SHP77 (cell line): ENCODE measurements at regions not wholly inside any gene's neighbourhood (a gene's known extent, or its start where the extent isn't known, plus 50 kb on each side); places are given as distances from the start of the nearest gene placed in this dataset.
"Not testable (repeated sequence)": the region's sequence is repeated elsewhere in the genome, so short reads cannot be mapped to it uniquely, and the experiment has no call there.

Source experiments
- DNase-seq, 2 experiments: peaks; one replicate each; lab custom pipeline; 2025; lab: John Stamatoyannopoulos, UW

DNA sequence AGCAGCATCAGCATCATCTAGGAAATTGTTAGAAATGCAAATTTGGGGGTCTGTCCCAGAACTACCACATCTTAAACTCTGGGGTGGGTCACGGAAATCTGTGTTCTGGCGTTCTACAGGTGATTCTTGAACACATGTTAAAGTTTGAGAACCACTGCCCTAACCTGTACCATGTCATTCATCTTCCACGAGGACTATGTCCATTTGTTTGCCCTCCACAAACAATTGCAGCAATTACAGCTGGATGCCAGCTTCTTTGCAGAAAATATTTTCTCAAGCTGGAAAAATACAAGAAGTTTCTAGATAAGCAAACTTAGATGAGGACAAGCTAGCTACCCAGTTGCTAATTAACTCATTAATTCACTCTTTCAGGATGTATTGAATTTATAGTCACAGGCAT is 54.1 kb downstream of the MAFB start:
- no peak for DNase-seq

DNA sequence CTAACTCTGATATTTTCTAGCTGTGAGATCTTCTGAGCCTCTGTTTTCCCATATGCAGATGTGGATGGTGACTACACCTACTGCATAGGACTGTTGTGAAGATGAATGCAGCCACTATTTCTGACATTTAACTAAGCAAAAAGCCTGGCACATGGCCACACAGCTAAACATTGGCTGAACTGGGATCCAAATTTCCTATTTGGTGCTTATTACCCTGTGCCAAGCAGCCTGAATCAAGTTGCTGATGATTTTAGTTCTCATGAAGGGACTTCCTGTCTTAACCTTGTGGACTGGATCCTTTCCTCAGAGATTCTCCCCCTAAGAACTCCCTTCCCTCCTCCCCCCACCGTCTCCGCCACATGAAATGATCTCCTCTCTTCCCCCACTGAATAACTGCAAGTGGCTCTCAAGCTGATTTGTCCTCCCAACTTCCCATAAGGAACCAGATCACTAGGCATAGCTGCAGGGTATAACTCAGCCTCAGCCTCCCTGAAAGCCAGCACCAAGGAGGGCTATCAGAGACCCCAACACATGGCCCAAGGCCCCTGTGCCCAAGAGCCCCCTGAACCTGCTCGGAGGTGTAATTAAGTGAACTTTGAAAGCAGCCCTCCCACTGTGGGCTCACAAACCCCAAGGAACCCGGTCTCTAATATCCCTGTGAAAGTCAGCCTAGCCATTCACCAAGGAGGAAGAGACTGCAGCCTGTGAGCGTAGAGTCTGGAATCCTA is 55.7 kb downstream of the MAFB start:
- DNase-seq: no peak

DNA sequence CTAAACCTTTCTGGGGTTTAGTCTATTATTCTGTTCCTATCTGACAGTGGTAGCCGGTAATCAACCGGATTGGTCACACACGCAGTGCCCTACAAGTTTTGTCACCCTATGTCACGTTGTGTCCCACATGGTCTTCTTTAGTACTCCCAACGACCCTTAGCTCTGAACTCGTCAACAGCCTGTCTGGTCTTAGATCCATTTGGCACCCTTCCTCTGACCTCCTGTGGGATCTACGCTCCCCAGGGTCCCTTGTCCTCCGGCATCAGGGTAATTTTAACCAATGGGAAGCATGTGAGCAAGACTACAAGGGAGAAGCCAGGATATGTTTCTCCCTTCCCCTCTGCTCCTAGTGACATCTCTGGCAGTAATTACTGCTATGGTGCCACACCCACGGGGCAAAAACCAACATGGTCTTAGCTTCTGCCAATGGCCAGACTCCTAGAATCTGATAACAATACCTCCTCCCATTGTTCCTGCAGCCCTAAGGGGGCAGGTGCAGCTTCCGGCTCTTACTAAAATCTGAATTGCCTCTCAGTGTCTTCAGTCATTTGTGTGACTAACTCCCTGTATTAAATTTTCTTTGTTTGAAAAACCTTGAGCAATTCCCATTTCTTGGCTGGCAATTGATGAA is 56.6 kb downstream of the MAFB start:
- DNase-seq: no peak

DNA sequence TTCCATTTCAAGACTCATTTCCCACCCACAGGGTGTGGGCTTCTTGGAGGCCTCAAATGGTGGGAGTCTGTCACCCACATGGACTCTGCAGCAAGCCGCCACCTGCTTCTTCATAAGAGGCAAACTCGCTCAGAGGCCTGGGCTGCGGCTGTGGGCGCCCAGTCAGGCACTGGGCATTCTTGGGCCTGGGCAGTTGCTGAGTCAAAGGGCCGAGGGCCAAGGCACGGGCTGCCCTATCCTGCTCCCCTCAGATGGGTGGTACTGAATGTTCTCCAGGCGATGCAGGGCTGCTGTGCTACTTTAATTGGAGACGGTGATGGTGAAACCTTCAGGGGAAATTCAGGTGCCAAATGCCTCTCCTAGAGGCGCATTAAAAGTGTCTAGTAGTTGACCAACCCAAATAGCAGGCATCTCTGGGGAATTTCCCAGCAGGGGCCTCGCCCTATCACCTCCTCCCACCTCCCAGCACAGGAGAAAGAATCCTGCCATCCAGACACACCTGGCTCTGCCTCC is 57.9 kb downstream of the MAFB start:
- DNase-seq: no peak

DNA sequence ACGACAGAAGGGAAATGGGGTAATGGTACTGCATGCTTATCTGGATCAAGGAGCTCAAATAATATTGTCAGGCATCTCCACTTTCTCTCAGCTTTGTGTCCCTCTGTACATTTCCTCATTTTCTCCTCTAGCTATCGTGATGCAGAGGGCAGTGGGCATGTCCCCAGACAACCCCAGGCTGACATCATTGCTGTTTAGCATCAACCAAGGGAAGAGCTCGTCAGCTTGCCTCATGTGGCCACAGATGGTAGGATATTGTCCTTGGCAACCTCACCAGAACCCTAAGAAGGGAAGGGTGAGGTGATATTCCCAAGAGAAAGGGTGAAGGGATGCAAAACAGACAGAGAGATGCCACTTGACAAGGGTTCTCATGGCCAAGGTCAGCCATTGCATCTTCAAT is 58.3 kb downstream of the MAFB start:
- DNase-seq: no peak

DNA sequence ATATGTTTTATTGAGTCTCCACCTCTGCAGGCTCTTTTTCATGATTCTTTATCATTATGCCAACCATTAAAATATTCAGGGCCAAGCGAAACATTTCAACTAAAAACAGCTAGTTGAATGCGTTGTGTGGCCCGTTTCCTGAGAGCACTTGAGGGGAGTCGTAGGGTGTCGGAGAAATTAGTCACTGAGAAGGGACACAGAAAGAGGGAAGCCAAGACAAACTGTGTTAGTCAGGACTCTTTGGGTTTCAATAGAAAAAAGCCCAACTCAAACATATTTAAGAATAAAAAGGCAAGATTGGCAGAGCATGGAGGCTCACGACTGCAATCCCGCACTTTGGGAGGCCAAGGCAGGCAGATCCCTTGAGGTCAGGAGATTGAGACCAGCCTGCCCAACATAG is 58.9 kb downstream of the MAFB start:
- DNase-seq: no peak

DNA sequence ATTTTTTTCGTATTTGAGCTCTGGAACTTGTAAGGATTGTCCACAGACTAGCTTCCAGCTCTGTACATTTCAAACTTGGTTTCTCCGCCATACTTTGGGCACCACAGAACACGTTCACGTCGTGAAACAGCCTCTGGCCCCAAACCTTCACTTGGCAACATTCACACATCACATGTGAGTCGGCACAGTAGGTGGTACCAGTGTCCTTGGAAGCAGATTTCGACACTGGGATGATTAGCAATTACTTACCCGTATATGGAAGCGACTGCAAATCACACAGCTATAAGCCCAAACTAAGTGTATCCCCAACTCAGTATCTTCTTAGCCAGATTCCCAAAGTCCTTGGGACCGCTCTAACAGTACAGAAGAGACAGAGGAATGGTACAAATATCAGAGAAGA is 60.2 kb downstream of the MAFB start:
- DNase-seq: no peak

DNA sequence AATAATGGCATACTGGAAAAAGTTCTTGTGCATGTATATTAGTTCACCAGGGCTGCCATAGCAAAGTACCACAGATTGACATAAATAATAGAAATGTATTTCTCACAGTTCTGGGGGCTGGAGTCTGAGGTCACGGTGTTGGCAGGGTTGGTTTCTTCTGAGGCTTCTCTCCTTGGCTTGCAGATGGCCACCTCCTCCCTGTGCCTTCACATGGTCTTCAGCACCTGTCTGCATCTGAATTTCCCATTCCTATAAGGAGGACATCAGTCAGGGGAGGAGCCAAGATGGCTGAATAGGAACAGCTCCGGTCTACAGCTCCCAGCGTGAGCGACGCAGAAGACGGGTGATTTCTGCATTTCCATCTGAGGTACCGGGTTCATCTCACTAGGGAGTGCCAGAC is 70.0 kb downstream of the MAFB start:
- DNase-seq: not testable (repeated sequence)

DNA sequence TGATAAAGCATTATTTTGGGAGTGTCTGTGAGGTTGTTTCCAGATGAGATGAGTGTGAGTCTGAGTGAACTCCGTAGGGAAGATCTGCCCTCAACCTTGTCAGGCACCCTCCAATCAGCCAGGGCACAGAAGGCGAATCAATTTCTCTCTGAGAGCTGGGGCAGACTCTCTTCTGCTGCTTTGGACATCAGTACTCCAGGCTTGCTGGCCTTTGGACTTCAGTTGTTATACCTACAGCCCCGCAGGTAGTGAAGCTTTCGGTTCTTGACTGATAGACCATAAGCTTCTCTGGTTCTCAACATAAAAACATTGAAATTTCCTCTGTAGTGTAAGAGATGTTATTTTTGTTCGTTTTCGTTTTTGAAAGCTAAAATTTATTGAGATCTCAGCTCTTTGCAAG is 71.4 kb downstream of the MAFB start:
- no peak for DNase-seq

DNA sequence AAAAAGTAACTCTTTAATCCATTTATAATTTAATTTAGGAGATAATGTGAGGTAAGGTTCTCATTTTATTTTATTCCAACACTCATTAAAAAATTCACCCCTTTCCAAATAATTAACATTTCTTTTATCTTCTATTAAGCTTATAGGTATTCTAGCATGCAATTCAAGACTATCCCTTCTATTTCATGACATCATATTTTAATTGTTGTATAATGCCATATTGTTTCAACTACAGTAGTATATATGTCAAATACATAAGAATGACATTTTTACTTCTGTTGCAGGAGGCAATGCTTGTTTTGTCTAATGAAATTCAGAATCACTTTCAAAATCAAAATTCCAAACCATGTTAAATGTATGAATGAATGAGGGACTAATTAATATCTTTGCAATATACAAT is 76.2 kb downstream of the MAFB start:
- no peak for DNase-seq

DNA sequence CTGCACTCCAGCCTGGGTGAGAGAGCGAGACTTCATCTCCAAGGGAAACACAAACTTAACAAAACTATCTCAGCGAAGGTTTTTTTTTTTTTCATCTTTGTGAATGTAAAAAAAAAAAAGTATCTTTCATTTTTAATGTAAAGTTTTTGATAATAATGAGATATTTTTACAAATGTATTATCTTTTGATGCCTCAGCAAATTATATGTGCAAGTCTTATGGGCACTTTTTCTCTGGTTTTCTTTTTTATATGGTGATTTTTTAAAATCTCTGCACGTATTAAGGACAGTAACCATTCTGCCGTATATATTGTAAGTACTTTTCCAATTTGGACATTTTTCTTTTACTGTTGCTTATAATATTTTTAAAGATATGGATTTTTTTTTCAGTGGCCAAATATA is 76.8 kb downstream of the MAFB start:
- no peak for DNase-seq

DNA sequence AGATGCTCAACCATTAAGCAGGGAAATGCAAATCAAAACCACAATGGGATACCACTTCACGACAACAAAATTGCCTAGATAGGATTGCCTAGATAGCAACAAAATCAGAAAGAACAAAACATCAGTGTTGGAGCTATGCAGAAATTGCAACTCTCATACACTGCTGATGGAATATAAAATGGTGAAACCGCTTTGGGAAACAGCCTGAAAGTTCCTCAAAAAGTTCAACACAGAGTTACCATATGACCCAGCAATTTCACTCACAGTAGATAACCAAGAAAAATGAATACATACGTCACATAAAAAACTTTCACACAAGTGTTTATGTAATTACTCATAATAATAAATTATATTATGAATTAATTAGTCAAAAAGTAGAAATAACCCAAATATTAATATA is 78.3 kb downstream of the MAFB start:
- no peak for DNase-seq

DNA sequence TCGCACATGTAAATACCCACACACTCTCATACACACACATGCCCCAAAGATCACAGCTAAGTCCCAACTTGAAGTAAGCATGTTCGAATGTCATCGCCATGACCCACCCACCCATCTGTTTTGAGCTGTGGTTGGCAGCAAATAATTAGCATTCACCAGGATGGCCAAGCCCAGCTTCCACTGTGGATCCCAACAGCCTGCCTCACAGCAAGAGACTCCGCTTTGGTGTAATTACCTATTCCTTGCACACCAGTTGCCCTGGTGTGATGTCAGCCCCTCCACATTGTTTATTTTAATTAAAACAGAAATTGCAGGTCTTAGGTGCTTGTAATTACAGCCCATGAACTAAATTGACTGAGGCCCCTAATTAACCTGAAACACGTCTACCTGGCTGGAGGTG is 81.1 kb downstream of the MAFB start:
- DNase-seq: no peak

DNA sequence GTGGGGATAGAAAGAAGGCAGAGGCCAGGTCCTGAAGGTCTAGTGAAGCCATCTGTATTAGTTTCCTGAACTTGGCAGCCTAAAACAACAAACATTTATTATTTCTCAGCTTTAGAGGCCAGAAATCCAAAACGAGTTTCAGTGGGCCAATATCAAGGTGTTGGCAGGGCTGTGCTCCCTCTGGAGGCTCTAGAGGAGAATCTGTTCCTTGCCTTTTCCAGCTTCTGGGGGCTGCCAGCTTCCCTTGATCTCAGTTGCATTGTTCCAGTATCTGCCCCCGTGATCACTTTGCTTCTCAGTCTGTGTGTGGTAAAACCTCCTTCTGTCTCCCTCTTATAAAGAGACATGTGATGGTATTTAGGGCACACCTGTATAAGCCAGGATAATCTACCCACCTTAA is 82.4 kb downstream of the MAFB start:
- no peak for DNase-seq

DNA sequence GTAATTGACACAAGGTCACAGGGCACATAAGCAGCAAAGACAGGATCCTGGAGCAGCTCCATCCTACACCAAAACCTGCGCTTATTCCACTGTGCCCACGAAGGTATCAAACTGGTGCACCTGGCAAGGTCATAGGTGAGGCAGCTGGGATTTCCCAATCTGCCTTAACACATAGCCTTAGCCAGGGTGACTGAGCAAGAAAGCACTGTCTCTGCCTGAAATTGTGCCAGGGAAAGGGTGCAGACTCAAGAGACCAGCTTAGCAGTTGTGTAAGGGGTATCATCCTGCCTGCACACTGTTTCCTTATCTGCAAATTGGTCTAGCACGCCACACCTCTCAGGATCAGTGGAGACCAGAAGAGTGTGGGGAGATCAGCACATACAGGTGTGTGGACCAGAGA is 82.8 kb downstream of the MAFB start:
- no peak for DNase-seq

DNA sequence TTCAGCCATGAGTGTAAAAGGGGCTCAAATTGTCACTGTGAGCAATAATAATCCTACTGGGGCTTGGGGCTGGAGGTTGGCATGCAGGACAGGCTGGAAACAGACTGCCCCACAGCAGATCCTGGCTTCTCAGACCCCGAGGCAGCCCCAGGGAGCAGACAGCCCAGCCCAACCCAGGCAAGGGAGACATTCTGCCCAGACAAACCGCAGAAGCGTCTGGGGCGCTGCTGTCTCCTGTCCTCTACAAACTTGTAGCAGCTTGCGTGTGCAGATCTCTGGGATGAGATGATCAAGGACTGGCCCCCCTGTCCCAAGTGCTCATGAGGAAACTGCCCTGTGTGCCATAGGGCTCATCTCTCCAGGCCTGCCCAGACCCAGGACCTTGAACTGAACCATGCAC is 84.6 kb downstream of the MAFB start:
- DNase-seq: no peak

DNA sequence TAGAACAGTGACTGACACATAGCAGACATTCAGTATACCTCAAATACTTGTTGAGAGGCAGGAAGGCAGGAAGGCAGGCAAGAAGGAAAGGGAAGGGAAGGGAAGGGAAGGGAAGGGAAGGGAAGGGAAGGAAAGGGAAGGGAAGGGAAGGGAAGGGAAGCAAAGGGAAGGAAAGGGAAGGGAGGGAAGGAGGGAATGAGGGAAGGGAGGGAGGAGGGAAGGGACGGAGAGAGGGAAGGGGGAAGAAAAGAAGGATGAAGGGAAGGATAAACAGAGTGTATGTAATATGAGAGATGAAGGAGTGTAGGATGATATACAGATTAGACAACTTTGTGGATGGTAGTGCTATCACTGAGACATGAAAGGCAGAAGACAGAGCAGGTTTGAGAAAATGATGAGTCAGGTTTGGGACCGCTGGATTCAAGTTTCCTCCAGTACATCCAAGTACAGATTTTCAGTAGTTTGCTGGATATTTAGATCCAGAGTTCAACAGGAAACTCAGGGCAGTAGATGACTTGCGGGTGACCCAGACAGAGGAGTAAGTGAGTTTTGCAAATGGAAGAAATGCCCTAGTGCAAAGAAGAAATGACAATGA is 85.9 kb downstream of the MAFB start:
- no peak for DNase-seq

DNA sequence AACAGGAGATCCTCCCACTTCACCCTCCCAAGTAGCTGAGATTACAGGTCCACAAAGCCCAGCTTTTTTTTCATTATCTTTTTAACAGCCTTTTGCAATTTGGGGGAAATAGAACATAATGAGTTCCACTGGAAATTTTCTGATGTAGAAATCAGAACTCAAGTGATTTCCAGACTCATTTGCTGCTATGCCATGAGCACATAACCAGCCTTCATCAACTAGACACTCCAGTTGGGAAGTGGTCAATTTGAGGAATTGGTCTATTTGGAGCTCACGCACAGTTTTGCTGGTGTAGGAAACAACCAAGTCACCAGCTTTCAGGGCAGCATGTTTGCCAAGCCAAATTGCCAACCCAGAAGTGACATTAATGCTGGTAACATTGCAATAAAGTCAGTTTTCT is 86.7 kb downstream of the MAFB start:
- DNase-seq: no peak

DNA sequence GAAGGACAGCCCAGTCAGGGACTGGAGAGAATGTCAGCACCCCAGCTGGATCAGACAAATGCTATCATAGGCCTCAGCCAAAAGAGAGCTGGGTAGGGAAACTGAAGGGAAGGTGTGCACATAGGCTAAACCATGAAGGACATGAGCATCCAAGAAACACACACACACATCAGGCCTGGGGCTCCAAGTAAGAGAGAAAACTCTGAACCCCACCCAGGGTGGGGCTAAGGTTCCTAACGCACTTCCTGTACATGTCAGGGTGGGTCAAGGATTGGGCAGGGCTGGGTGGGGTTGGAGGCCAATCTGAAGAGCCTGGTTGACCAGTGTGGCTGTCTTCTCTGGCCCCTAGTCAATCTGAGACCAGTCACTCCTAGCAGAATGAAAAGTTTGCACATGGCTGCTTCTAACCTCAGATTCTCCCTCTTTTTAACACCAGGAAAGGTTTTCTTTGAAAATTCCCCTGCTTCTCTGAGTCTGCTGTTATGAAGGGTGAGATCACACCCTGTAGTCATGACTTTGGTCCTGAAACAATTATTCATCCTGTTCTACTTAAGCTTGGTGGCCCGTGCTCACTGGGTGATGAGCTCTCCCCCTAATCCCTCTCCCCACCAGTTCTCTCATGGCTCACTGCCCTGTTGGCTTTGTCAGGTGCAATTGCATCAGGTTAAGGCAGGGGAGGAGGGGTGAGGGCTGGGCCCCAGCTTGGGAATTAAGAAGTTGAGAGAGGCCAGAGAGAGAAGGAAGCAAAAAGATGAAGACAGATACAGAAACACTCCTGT is 88.4 kb downstream of the MAFB start:
- no peak for DNase-seq

DNA sequence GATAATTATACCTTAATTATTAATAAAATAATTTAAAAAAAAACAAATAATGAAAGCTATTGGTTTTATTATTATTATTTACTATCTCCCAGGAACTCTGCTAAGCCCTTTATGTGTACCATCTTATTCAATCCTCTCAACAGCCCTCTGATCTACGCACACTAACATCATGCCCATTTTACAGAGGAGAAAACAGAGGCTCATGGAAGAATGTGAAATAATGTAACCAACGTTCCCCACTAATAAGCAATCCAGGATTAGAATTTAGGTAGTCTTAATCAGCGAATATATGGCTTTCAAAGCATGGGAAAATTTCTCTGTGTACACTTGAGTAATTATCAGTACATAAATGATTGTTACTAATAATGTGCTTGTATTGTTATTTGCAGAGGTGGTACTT is 89.0 kb downstream of the MAFB start:
- no peak for DNase-seq

DNA sequence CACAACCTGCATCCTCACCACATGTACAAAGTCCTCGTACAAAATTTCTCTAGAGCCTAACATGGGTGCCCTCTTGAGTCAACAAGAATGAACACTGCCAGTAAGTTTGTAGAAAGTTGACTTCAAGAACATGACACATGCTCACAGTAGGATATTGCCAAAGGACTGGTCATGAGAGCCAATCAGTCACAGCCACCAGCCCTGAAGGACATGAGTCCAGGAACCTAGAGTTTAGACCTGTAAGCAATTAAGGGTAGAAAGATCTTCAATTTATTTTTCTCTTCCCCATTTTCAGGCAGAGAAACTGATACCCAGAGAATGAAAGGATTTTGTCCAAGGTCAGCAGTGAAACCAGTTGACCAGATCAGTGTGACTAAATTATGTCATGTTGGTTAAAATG is 96.1 kb downstream of the MAFB start:
- no peak for DNase-seq

DNA sequence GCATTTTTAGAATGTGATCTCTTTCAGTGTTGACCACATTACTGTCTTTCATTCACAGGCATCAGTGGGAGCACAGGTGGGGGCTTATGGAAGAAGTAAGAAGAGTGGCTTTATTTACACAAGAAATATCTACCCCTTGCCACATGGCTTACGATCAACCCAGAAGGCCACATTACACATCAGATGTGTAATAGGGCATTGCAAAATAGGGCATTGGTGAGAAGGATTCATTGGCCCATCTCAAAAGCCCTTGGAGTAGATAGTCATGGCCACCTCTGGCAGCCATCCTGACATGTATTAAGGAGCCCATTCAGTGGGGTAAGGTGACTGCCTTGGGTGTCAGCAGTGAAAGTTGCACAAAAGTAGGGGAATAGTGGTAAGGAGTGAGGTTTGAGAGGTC is 97.5 kb downstream of the MAFB start:
- DNase-seq: no peak

DNA sequence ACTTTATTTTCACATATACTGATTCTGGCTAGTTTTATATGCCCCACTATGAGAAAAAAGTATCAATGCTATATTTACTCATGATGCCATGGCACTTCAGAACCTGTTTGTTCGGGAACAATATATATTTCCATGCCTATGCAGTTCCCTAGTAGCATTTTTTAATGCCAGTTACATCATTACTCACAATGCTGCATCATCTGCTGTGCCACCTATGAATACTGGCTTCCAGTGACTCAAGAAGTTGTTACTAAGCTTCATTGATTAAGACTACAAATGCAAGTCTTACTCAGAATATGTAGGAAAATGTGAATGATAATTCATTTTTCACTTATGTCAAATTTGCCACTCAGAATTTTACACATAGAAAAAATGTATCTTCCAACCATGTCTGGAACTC is 97.9 kb downstream of the MAFB start:
- no peak for DNase-seq
